DMS79 (cell line): ENCODE measurements at regions not wholly inside any gene's neighbourhood (a gene's known extent, or its start where the extent isn't known, plus 50 kb on each side); places are given as distances from the start of the nearest gene placed in this dataset.
A peak's percentile ranks its signal among the peaks of the same experiment; 100 is the strongest.

Experiments used
- DNase-seq: peaks from one replicate; lab custom pipeline; 2025; lab: John Stamatoyannopoulos, UW

DNA sequence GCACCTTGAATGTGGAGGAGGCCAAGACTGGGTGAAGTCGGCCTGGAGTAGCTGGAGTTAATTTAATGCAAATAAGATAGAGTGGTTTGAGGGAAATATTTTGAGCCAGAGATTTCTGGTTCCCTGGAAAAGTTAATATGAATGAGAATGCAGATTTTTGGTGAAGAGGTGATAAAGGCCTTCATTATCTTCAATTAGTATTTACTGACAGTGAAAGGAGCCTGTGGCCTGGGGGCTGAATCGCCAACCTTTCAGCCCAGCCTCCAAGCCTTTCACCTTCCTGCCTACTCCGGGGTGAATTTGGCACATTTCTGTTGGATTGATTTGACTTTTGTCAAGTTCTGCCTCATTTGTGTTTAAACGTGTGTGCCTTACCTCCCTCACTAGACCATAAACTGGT lies 147.8 kb downstream of the SOX2 start:
- DNase-seq: no peak

- no peak for DNase-seq
Observed at GRCh38 chr3:181860235-181860634, 148.5 kb downstream of the SOX2 start.

- DNase-seq: no peak
Observed at GRCh38 chr3:181862502-181862901, 150.8 kb downstream of the SOX2 start.

DNA sequence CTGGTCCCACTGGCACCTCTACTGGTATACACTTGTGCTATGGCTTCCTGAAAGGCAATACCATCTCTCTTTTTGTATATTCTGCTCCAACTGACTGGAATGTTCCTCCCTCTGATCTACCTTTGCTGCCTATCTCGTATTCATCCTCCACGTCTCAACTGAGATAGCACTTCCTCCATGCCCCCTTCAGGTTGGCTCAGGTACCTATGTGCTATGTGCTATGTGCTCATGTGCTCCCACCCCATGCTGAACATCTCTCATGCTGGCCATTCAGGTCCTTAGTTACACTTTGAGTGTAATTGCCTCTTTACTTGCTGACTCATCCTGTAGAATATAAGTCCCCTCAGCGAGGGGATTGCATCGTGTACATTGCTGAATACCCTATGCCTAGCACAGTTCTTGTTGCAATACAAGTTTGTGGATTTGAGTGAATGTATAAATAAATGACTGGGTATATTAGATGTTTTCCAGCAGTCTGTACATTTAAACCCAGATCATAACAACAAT lies 156.9 kb downstream of the SOX2 start:
- no peak for DNase-seq

- DNase-seq: no peak
Observed at GRCh38 chr3:181872887-181873286, 161.2 kb downstream of the SOX2 start.

DNA sequence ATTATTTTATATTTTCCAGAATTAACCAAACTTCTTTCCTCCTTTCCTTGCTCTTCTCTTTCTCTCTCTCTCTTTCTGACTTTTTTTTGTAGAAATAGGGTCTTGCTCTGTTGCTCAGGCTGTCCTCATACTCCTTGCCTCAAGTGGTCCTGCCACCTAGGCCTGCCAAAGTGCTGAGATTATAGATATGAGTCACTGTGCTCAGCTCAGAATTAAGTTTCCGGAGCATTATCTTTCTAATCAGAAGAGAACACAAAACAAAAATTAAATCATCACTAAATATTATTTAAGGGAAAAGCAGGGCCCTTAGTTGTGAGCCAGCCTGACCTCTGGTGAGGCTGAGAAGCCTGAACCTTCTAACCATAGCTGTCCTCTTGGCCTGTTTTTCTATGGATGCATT lies 168.2 kb downstream of the SOX2 start:
- no peak for DNase-seq

- peak; percentile 54 for DNase-seq
Observed at GRCh38 chr3:181880331-181880730, 168.6 kb downstream of the SOX2 start.

DNA sequence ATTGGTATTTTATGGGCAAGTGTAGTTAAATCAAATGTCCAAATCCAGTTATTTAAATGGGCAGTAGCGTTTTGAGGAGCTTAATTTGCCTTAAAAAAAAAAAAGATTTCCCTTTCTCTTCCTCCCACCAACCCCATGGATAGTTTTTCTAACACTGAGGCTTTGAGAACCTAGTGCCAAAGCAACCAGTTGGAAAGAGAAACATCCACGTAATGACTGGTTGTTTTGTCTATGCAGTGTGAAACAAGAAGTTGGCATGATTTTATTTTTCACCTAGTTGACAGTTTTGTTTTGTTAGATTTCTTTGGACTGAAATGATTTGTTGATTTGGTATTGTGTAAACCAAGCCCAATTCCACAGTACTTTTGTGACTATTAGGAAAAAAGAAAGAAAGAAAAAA lies 170.0 kb downstream of the SOX2 start:
- no peak for DNase-seq

DNA sequence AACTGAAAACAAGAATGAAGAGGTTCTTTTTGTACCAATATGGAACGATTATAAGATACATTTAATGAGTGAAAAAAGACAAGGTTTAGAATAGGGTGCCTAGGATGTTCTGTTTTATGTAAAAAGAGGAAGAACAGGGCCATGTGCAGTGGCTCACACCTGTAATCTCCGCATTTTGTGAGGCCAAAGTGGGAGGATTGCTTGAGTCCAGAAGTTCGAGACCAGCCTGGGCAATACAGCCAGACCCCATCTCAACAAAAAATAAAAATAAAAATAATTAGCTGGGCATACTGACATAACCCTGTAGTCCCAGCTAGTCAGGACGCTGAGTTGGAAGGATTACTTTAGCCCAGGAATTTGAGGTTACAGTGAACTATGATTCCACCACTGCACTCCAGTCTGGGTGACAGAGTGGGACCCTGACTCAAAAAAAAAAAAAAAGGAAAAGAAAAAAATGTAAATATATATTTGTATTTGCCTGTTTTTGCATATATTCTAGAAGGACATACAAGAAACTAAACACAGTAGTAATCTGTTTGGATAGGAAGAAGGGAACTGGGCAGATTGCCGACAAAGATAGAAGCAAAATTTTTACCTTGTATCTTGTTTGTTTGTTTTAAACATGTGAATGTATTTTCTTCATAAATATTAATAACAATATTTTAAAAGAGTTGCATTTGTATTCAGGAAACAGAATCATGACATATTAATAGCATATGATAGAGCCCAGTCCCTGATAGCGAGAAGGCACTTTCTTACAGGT lies 174.3 kb downstream of the SOX2 start:
- DNase-seq: no peak

DNA sequence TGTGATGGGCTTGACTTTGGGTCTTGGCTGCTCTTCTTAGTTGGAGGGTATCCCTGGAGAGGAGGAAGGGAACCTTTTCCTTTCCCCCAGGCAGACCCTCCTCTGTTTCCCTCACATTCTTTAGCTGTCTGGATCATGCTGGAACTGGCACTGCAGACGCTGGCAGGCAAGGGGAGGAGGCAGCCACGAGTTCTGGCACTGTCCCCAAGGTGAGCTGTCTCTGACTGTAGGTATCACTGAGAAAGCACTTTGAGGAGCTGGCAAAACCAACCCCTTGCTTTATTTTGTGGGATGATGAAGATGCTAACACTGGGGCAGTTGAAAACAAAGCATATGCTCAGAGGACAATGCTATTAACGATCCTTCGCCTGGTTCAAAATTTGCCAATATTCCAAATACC lies 175.0 kb downstream of the SOX2 start:
- no peak for DNase-seq

- no peak for DNase-seq
Observed at GRCh38 chr3:181887685-181888084, 176.0 kb downstream of the SOX2 start.

DNA sequence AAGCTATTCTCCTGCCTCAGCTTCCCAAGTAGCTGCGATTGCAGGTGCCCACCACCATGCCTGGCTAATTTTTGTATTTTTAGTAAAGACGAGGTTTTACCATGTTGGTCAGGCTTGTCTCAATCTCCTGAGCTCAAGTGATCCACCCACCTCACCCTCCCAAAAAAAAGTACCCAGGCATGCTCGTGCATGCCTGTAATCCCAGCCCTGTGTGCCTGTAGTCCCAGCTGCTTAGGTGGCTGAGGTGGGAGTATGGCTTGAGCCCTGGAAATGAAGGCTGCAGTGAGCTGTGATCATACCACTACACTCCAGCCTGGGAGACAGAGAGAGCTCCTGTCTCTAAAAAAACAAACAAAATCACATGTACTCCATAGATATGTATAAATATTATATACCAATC lies 176.5 kb downstream of the SOX2 start:
- DNase-seq: no peak

DNA sequence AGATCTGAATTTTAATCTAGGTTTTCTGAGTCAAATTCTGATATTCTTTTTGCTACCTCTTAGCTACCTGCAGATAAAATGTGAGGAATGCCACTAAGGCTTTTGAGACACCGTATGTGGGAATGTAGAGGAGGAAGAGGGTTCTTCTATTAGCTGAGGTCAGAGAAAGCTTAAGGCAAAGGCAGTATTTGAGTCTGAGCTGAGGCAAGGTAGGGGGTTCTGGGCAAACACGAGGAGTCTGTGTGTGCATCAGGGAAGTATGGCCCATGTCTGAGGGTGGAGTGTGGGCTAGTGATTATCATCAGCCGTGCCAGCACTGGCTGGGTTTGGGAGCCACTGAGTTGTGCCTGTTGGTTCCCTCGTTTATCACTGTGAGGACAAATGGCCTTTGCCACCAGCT lies 181.1 kb downstream of the SOX2 start:
- DNase-seq: no peak

- DNase-seq: peak; percentile 31
Observed at GRCh38 chr3:181896605-181897004, 184.9 kb downstream of the SOX2 start.

- no peak for DNase-seq
Observed at GRCh38 chr3:181899702-181900101, 188.0 kb downstream of the SOX2 start.

- DNase-seq: no peak
Observed at GRCh38 chr3:181901626-181902025, 189.9 kb downstream of the SOX2 start.

DNA sequence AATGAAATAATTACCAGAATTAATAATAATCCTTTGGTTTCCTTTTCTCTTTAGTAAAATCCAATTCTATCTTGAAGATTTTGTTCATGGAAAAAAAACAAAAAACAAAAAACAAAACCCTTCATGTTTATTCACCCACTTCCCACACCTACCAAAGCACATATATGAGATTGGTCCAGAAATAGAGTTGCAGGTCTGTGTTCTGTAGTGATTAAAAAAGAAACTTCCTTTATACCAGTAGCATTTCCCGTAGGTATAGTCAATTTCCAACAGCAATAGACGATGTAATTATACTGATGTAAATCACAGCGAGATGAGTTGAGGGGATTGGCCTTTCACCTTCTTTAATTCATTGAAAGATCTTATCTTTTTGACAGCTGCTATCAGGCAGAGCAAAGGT lies 194.6 kb downstream of the SOX2 start:
- no peak for DNase-seq

DNA sequence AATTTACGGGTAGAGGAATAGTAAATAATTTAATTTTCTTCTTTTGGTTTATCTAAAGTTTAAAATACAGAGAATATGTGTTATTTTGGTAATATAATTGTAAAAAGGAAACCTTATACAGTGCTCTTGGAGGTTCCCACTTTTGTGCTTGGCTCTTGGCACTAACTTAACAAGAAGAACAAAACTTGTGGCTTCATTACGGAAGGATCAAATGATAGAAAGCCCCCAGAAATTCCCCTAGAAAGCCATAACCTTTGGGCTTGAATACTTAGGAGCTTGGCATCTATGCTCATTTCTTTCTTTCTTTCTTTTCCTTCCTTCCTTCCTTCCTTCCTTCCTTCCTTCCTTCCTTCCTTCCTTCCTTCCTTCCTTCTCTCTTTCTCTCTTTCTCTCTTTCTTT lies 197.5 kb downstream of the SOX2 start:
- DNase-seq: no peak

GRCh38 chr3:181912384-181912783 lies 200.7 kb downstream of the SOX2 start:
- no peak for DNase-seq

DNA sequence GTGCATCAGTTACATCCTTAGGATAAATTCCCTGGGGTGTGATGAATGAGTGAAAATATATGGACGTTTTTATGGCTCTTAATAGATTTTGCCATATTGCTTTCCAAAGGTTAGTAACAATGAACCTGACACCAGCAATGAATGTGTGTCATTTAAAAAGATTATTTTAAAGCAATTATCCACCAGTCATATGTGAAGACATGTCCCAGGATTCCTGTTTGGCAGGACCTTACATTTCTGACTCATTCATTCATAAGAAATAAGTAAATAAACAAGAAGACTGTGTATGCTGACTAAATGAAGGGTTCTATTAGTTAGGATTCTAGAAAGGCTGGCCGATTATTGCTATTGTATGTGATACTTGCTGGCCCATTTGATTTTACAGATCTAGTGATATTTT lies 201.5 kb downstream of the SOX2 start:
- DNase-seq: no peak

DNA sequence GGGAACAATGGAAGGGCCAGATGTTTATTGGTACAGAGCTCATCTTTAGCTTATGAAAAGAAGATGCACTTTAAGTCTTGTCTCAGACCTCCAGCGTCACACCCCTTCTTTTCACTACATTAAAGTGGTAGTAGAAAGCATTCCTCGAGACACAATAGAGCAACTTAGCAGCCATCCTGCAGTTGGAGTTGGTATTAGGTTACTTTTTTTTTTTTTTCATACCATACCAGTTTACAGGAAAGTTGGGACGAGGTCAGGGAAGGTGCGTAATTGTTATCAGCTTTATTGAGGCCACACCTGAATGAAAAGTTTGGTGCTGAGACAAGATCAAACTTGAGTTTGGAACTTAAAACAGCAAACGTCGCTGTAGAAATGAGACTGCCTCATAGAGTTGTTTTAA lies 203.8 kb downstream of the SOX2 start:
- DNase-seq: no peak

DNA sequence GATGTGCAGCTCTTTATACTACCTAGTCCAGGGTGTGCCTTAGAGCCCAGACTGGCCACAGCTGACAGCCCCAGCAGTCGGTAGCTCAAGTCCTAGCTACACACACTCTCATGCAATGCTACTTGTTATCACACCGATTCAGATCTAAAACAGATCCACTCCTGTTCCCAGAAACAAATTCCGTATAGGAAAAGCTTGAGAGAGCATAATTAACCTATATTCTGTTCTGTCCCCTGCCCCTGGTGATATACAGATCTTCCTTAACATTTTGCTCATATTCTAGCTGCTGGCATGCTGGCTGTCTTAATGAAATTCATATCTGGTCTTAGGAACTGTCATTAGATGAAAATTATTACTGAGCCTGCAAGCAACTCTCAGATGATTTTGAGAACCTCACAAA lies 204.3 kb downstream of the SOX2 start:
- no peak for DNase-seq

- no peak for DNase-seq
Observed at GRCh38 chr3:181917027-181917426, 205.3 kb downstream of the SOX2 start.

- DNase-seq: no peak
Observed at GRCh38 chr3:181919375-181919774, 207.7 kb downstream of the SOX2 start.
